ENCODE measurements at regions not wholly inside any gene's neighbourhood (a gene's known extent, or its start where the extent isn't known, plus 50 kb on each side); places are given as distances from the start of the nearest gene placed in this dataset.
"Not testable (repeated sequence)": the region's sequence is repeated elsewhere in the genome, so short reads cannot be mapped to it uniquely, and the experiment has no call there.

GRCh38 chr3:39558775-39559306 is 91.4 kb downstream of the MOBP start:
- no peak for DNase-seq

GRCh38 chr3:39559543-39559942 is 92.1 kb downstream of the MOBP start:
- DNase-seq, result no peak

DNA sequence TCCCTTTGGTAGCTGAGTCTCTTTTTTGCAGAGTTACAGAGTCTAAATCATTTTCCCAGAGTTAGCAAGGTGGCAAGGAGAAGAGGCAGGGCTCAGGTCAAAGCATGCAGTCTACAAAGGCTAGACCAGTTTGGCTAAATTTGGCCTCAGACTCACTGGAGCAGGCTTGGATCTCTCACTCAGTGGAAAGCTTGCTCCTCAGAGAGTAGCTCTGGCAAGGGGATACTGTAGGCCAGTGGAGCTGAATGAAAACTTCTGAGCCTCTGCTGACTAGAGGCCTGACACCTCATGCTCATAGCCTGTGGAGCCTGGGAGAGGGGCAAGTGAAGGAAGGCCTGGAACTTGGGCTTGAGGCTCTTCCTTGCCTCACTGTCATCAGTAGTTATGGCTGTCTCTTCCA is 101.0 kb downstream of the MOBP start:
- no peak for DNase-seq

DNA sequence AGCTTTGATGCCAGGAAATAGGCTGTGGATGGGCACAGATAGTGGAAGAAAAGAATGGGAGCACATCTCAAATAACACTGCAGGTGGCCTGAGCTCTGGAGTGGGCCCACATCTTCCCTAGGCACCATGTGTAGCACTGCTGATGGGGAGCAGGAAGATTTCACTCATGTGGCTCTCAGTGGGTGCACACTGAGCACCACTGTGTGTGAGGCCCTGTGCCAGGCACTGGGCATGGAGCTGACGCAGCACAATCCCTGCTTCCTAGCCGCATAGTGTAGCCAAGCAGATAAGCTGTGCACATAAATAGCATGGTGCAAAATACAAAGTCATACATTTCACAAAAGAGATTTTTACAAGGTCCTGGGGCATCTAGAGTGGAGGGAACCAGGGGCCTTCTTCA is 101.6 kb downstream of the MOBP start:
- no peak for DNase-seq

GRCh38 chr3:39573392-39573791 is 105.9 kb downstream of the MOBP start:
- DNase-seq, result no peak

- DNase-seq, result no peak
Observed at GRCh38 chr3:39577541-39577940, 110.1 kb downstream of the MOBP start.

- DNase-seq, result not testable (repeated sequence)
Observed at GRCh38 chr3:39586215-39586614, 118.7 kb downstream of the MOBP start.

DNA sequence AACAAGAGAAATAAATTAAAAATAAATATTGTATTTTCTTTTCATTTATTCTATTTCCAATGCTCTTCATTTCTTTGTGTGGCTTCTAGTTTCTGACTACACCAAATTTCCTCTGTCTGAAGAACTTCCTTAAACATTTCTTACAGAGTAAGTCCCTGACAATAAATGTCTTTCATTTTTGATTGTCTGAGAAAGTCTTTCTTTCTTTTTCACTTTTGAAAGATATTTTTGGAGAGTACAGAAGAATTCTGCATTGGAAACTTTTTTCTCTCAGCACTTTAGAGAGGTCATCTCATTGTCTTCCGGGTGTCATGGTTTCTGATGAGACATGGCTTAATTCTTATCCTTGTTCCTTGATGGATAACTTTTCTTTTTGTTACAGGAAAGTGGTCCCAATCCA is 119.6 kb downstream of the MOBP start:
- no peak for DNase-seq

DNA sequence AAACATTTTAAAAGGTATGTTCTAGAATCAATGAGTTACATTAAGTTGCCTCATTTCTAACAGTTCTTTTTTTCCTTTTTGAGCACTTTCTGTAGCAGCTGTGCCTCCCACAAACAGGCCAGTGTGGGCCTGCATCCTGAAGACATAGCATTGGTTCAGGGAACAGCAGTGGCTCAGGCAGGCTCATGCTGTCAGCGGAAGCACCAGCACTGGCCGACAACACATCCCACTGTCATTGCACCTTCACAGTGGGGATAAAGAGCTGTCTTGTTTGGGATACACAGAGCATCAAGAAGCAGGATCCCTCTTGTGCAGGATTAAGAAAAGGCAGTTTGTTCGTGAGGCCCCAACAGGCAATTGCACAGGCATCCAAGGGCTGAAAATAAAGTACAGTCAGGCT is 123.3 kb downstream of the MOBP start:
- no peak for DNase-seq

GRCh38 chr3:39592311-39593050 is 125.0 kb downstream of the MOBP start:
- no peak for DNase-seq

GRCh38 chr3:39593341-39593740 is 125.9 kb downstream of the MOBP start:
- no peak for DNase-seq

DNA sequence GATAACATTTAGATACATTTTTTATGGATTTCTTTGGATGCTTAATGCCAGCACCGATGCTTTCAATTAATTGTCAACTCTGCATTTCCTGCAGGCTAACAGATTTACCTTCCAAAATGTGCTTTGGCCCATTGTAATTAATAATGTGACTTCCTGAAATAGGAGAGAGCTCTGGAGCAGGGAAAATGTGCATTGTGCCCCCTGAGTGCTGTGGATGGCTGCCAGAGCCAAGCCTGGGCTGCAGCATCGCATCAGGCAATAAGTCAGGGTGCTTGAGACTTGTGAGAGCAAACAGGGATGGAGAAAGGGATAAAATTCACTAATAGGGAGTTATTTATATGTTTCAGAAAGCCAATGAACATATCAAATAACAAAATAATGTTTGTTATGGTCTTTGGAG is 133.8 kb downstream of the MOBP start:
- no peak for DNase-seq

DNA sequence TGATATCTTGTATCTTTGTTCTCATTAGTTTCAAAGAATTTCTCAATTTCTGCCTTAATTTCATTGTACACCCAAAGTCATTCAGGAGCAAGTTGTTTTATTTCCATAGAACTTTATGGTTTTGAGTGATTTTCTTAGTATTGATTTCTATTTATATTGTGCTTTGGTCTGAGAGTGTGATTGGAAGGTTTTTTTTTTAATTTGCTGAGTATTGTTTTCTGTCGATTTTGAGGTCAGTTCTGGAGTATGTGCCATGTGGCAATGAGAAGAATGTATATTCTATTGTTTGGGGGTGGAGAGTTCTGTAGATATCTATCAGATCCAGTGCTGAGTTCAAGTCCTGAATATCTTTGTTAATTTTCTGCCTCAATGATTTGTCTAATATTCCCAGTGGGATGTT is 138.4 kb downstream of the MOBP start:
- no peak for DNase-seq

- DNase-seq, result no peak
Observed at GRCh38 chr3:39626198-39626597, 158.7 kb downstream of the MOBP start.

GRCh38 chr3:39631136-39631535 is 163.7 kb downstream of the MOBP start:
- DNase-seq, result no peak

GRCh38 chr3:39637807-39638206 is 170.3 kb downstream of the MOBP start:
- DNase-seq, result no peak

- no peak for DNase-seq
Observed at GRCh38 chr3:39638301-39638700, 170.8 kb downstream of the MOBP start.

DNA sequence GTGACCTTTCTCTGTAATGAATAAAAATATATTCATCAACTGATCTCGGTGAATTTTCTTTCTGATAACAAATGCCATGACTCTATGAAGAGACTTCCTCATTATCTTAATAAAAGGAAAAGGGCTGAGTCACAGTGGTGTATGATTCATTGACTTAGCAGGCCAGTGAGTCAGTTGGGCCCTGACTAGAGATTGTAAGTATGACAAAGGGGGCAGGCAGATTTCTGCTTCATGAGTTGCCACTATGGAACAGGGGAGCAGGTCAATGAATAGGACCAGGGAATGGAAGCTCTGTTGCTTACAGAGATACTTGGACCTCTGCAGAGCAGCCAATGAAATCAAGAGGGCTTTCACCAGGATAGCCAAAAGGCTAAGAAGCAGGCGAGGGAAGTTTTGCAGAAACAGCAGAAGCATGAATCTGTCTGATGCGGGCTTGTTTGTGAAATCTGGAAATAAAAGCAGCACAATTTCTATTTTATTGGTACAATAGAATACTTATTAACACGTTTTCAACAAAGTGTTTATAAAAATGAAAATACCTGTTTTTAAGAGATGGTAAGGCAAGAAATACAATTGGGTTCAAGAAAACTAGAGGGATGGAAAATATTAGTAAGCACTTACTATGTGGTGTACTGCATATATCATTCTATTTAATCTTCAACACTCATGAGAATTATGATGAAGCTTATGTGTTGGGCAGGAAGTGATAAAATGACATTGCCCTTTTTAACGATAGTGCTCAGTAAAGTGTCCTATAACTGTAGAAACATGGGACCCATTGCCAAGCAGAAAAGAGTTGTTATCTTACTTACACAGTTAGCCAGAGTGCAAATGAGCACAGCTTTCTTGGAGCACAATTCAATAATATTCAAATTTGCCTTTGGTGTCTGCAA is 169.8 kb upstream of the MYRIP start:
- no peak for DNase-seq

DNA sequence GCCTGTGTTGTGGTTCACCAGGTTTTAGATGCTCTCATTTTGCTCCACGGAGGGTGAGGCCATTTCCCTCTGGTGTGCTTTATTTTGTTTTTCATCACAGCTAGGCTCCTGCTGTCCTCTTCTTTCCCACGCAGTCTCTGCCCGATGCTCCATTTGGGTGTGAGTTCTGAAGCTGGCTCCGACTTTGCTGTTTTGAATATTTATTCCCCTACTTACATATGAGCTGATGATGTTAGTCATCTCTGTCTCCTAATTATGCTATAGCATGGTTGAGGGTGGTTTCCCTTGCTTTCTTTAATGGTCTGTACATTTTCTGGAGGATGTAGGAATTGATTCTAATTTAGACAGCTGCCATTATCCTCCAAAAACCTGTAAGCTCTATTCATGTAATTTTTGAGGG is 168.1 kb upstream of the MYRIP start:
- DNase-seq, result no peak

GRCh38 chr3:39644176-39644575 is 165.2 kb upstream of the MYRIP start:
- no peak for DNase-seq

DNA sequence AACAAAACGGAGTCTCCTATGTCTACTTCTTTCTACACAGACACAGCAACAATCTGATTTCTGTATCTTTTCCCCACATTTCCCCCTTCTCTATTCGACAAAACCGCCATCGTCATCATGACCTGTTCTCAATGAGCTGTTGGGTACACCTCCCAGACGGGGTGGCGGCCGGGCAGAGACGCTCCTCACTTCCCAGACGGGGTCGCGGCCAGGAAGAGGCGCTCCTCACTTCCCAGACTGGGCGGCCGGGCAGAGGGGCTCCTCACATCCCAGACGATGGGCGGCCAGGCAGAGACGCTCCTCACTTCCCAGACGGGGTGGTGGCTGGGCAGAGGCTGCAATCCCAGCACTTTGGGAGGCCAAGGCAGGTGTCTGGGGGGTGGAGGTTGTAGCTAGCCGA is 158.2 kb upstream of the MYRIP start:
- not testable (repeated sequence) for DNase-seq

DNA sequence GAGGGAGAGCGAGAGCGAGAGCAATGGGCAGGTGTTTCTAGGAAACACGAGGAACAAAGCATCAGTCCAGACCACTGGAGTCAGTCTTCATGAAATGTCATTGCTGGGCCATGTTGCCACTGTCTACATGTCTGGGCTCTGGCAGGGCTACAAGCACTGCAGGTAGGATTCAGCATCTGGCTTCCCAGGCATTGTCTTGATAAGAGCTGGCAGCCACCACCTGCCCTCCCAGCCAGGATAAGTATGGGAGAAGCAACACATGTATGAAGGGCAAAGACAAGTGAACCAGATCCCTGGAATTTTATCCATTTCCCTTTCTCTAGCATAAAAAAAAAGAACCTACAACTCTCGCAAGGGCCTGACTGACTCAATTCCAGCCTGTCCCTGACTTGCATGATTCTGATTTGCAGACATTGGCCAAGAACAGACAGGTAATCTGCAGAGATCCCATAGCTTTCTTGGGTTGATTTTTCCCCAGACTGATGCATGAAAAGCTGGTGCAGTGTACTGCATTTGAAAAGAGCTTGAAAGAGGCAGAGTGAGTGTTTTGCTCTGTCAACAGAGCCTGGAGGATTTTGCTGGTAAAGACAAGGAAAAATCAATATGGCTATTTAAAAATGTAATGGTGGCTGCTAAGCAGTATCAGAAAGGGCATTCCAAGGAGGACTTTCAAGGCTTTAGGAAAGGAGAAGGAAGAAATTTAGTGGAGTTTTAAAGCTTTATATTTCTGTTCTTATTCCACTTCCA is 157.2 kb upstream of the MYRIP start:
- DNase-seq, result no peak

DNA sequence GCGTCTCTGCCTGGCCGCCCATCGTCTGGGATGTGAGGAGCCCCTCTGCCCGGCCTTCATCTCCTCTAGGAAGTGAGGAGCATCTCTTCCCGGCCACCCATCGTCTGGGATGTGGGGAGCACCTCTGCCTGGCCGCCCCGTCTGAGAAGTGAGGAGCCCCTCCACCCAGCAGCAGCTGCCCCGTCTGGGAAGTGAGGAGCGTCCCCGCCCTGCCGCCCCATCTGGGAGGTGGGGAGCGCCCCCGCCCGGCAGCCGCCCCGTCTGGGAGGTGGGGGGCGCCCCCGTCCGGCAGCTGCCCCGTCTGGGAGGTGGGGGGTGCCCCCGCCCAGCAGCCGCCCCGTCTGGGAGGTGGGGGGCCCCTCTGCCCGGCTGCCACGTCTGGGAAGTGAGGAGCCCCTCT is 153.7 kb upstream of the MYRIP start:
- not testable (repeated sequence) for DNase-seq
